ENCODE measurements at regions not wholly inside any gene's neighbourhood (a gene's known extent, or its start where the extent isn't known, plus 50 kb on each side); places are given as distances from the start of the nearest gene placed in this dataset.

GRCh38 chr3:180802837-180803236 is 109.6 kb upstream of the FXR1 start:
- TF ChIP-seq ZXDB (tag by site-specific recombination; IDR thresholded peaks at IDR 0.05) (no peak), ZNF24 (tag by site-specific recombination; IDR thresholded peaks at IDR 0.05) (no peak)

Data from HEK293 (cell line).